ENCODE measurements at regions not wholly inside any gene's neighbourhood (a gene's known extent, or its start where the extent isn't known, plus 50 kb on each side); places are given as distances from the start of the nearest gene placed in this dataset.

DNA sequence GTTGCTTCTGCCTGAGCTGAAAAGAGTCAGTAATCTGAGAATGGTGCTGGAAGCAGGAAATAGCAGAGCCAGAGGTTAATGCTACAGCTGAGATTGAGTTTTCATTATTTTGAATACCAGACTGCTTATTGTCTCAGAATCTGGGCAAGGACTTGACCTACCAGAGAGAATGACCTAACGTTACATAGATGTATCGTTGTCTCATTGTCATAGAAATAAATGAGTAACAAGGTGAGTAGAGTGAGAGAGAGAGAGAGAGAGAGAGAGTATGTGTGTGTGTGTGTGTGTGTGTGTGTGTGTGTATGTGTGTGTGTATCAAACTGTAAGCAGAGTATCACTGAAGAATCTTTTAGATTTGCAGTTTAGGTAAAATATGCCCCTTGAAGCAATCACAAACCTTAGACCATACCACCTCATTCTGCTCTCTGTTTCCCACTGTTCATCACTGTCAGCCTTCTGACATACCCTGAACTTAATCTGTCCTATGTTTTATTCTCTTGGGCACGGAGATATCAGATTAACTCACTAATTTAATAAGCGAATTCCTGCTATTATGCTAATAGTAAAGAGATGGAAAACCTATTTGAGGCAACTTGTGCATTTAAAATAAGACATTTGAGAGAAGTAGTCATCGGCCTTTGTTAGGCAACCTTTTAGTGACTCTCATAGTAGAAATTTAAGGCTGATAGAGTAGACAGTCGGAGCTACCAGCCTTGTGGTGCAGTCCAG lies 87.8 kb downstream of the CYB561 start:
- Histone ChIP-seq H3K4me1 (ENCODE audit: control insufficient read depth in 2 of 3, insufficient read depth in 2 of 3, low read depth in 1 of 3, low read length in 3 of 3) (peaks cover 0 to 6% (median 3%) of the 10 kb centered on the region in 3 donors), H3K36me3 (ENCODE audit: control insufficient read depth in 2 of 3, insufficient read depth in 3 of 3, low read length in 3 of 3) (peaks cover 0 to 5% (median 2%) of the 10 kb centered on the region in 3 donors), H3K27ac (ENCODE audit: low read depth in 2 of 2, low read length in 2 of 2) (no peak overlapping the region), H3K4me3 (ENCODE audit: low read length in 3 of 3) (no peak overlapping the region), H3K9me3 (ENCODE audit: control insufficient read depth in 2 of 3, insufficient read depth in 1 of 3, low read length in 3 of 3) (no peaks in the 10 kb centered on the region), H3K27me3 (ENCODE audit: control insufficient read depth, insufficient read depth, low read length) (no peaks in the 10 kb centered on the region), H3K9ac (ENCODE audit: low read length in 3 of 3) (no peak overlapping the region)
- DNase-seq (peak in 2 of 5 donors; percentile 42 to 48), FAIRE-seq (no peak)
- intact Hi-C loops (cut with DNase I), result no loop called here
- TF ChIP-seq, protein P1, sequence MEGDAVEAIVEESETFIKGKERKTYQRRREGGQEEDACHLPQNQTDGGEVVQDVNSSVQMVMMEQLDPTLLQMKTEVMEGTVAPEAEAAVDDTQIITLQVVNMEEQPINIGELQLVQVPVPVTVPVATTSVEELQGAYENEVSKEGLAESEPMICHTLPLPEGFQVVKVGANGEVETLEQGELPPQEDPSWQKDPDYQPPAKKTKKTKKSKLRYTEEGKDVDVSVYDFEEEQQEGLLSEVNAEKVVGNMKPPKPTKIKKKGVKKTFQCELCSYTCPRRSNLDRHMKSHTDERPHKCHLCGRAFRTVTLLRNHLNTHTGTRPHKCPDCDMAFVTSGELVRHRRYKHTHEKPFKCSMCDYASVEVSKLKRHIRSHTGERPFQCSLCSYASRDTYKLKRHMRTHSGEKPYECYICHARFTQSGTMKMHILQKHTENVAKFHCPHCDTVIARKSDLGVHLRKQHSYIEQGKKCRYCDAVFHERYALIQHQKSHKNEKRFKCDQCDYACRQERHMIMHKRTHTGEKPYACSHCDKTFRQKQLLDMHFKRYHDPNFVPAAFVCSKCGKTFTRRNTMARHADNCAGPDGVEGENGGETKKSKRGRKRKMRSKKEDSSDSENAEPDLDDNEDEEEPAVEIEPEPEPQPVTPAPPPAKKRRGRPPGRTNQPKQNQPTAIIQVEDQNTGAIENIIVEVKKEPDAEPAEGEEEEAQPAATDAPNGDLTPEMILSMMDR (IDR thresholded peaks at IDR 0.05; ENCODE audit: borderline replicate concordance, extremely low read depth, insufficient read depth), result no peak

DNA sequence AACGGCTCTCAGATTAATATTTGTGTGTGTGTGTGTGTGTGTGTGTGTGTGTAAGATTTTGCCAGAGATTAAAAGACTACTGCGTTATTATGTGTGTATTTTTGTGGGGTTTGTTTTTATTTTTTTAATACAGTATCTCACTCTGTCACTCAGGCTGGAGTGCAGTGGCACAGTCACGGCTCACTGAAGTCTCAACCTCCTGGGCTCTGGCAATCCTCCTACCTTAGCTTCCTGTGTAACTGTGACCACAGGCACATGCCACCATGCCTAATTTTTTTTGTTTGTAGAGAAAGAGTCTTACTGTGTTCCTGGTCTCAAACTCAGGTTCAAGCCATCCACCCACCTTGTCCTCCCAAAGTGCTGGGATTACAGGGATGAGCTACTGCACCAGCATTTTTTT lies 87.2 kb downstream of the CYB561 start:
- DNase-seq (no peak), FAIRE-seq (no peak)
- no peaks in the 10 kb centered on the region for H3K9me3 ChIP-seq (ENCODE audit: control insufficient read depth in 2 of 3, insufficient read depth in 1 of 3, low read length in 3 of 3)
- H3K4me3 ChIP-seq (ENCODE audit: low read length in 3 of 3), result no peak overlapping the region
- intact Hi-C loops (cut with DNase I), result no loop called here
- H3K27me3 ChIP-seq (ENCODE audit: control insufficient read depth, insufficient read depth, low read length), result no peaks in the 10 kb centered on the region
- H3K36me3 ChIP-seq (ENCODE audit: control insufficient read depth in 2 of 3, insufficient read depth in 3 of 3, low read length in 3 of 3), result peaks cover 0 to 5% (median 2%) of the 10 kb centered on the region in 3 donors
- TF ChIP-seq, protein P1 (IDR thresholded peaks at IDR 0.05; ENCODE audit: borderline replicate concordance, extremely low read depth, insufficient read depth), result no peak
- no peak overlapping the region for H3K9ac ChIP-seq (ENCODE audit: low read length in 3 of 3)
- no peak overlapping the region for H3K27ac ChIP-seq (ENCODE audit: low read depth in 2 of 2, low read length in 2 of 2)
- peaks cover 0 to 6% (median 3%) of the 10 kb centered on the region in 3 donors for H3K4me1 ChIP-seq (ENCODE audit: control insufficient read depth in 2 of 3, insufficient read depth in 2 of 3, low read depth in 1 of 3, low read length in 3 of 3)

DNA sequence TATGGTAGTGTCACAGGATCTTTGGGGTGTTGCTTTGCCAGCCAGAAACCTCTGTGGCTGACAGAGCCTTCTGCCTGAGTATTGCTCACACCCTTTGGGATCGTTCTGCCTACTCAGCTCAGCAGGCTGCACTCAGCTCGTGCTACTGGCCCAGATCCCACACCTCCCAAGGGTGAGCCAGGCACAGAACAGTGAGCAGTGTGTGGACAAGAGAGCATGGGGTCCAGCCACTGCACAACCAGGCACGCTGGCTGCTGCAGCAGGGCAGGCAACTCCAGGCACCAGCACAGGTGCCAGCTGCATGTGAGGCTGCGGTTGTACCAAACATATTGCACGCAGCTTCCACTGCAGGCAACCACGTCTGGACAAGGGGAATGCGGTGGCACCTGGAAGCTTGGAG lies 84.9 kb downstream of the CYB561 start:
- H3K9ac ChIP-seq (ENCODE audit: low read length in 3 of 3), result no peak overlapping the region
- TF ChIP-seq, protein P1 (IDR thresholded peaks at IDR 0.05; ENCODE audit: borderline replicate concordance, extremely low read depth, insufficient read depth), result no peak
- no peaks in the 10 kb centered on the region for H3K9me3 ChIP-seq (ENCODE audit: control insufficient read depth in 2 of 3, insufficient read depth in 1 of 3, low read length in 3 of 3)
- FAIRE-seq (no peak), DNase-seq (peak in 1 of 5 donors; percentile 46)
- H3K4me3 ChIP-seq (ENCODE audit: low read length in 3 of 3), result no peak overlapping the region
- H3K27ac ChIP-seq (ENCODE audit: low read depth in 2 of 2, low read length in 2 of 2), result no peak overlapping the region
- H3K27me3 ChIP-seq (ENCODE audit: control insufficient read depth, insufficient read depth, low read length), result no peaks in the 10 kb centered on the region
- peaks cover 0 to 3% (median 2%) of the 10 kb centered on the region in 3 donors for H3K4me1 ChIP-seq (ENCODE audit: control insufficient read depth in 2 of 3, insufficient read depth in 2 of 3, low read depth in 1 of 3, low read length in 3 of 3)
- intact Hi-C loops (cut with DNase I), result no loop called here
- H3K36me3 ChIP-seq (ENCODE audit: control insufficient read depth in 2 of 3, insufficient read depth in 3 of 3, low read length in 3 of 3), result peaks cover 0 to 2% (median 0%) of the 10 kb centered on the region in 3 donors

Measured in kidney (tissue), 13 donors.